ENCODE measurements at regions not wholly inside any gene's neighbourhood (a gene's known extent, or its start where the extent isn't known, plus 50 kb on each side); places are given as distances from the start of the nearest gene placed in this dataset.

GRCh38 chr6:160895562-160895961 is 96.0 kb upstream of the MAP3K4 start:
- DNase-seq = no peak
- H3K36me3 ChIP-seq = no peaks in the 10 kb centered on the region
- H3K9me3 ChIP-seq = no peaks in the 10 kb centered on the region
- no peak overlapping the region for H3K4me3 ChIP-seq
- no peak overlapping the region for H3K27ac ChIP-seq
- peaks cover 0 to 3% (median 0%) of the 10 kb centered on the region in 4 donors for H3K27me3 ChIP-seq
- TF ChIP-seq POLR2A (IDR thresholded peaks at IDR 0.05) (no peak), CTCF (IDR thresholded peaks at IDR 0.05) (no peak)
- no peaks in the 10 kb centered on the region for H3K4me1 ChIP-seq
- intact Hi-C loops (cut with DNase I) = no loop called here

- Histone ChIP-seq H3K9me3 (no peaks in the 10 kb centered on the region), H3K27ac (no peak overlapping the region), H3K36me3 (no peaks in the 10 kb centered on the region), H3K4me3 (no peak overlapping the region), H3K4me1 (no peaks in the 10 kb centered on the region), H3K27me3 (peaks cover 0 to 3% (median under 1%) of the 10 kb centered on the region in 4 donors)
- no peak for DNase-seq
- WGBS, 2 donors = 72 to 82% methylated on average over 3 to 5 of the region's 6 CpGs
- TF ChIP-seq POLR2A (IDR thresholded peaks at IDR 0.05) = no peak
- TF ChIP-seq CTCF (IDR thresholded peaks at IDR 0.05) = no peak
- intact Hi-C loops (cut with DNase I) = no loop called here
Measured at GRCh38 chr6:160899671-160900430, 91.7 kb upstream of the MAP3K4 start.

GRCh38 chr6:160911949-160912348 is 79.6 kb upstream of the MAP3K4 start:
- no peaks in the 10 kb centered on the region for H3K9me3 ChIP-seq
- WGBS, 2 donors = 86 to 88% methylated on average over 5 of the region's 5 CpGs
- H3K27ac ChIP-seq = no peak overlapping the region
- TF ChIP-seq POLR2A (IDR thresholded peaks at IDR 0.05) (no peak), CTCF (IDR thresholded peaks at IDR 0.05) (no peak)
- intact Hi-C loops (cut with DNase I) = no loop called here
- H3K27me3 ChIP-seq = peaks cover 0 to 4% (median 0%) of the 10 kb centered on the region in 4 donors
- H3K36me3 ChIP-seq = no peaks in the 10 kb centered on the region
- no peak overlapping the region for H3K4me3 ChIP-seq
- no peaks in the 10 kb centered on the region for H3K4me1 ChIP-seq
- DNase-seq = no peak

GRCh38 chr6:160912411-160912810 is 79.2 kb upstream of the MAP3K4 start:
- peaks cover 0 to 4% (median 0%) of the 10 kb centered on the region in 4 donors for H3K27me3 ChIP-seq
- intact Hi-C loops (cut with DNase I) = no loop called here
- 68 to 92% methylated on average over 6 of the region's 6 CpGs for WGBS, 2 donors

More at GRCh38 chr6:160912411-160912810, 79.2 kb upstream of the MAP3K4 start:
- no peaks in the 10 kb centered on the region for H3K4me1 ChIP-seq
- DNase-seq = no peak
- H3K4me3 ChIP-seq = no peak overlapping the region
- no peaks in the 10 kb centered on the region for H3K36me3 ChIP-seq
- H3K27ac ChIP-seq = no peak overlapping the region
- no peaks in the 10 kb centered on the region for H3K9me3 ChIP-seq
- TF ChIP-seq POLR2A (IDR thresholded peaks at IDR 0.05) (no peak), CTCF (IDR thresholded peaks at IDR 0.05) (no peak)
